ENCODE measurements at regions not wholly inside any gene's neighbourhood (a gene's known extent, or its start where the extent isn't known, plus 50 kb on each side); places are given as distances from the start of the nearest gene placed in this dataset.

GRCh38 chr14:76289276-76289675 lies 86.7 kb upstream of the ESRRB start:
- no peak for TF ChIP-seq CTCF (IDR thresholded peaks at IDR 0.05)
- TF ChIP-seq POLR2A (IDR thresholded peaks at IDR 0.05), result no peak

All from lower leg skin (tissue), 3 donors.